Erythroblast (primary cell): ENCODE measurements at regions not wholly inside any gene's neighbourhood (a gene's known extent, or its start where the extent isn't known, plus 50 kb on each side); places are given as distances from the start of the nearest gene placed in this dataset.

ENCODE experiments used
- GATA1 ChIP-seq: IDR thresholded peaks from 2 replicates; pipeline ENCODE4 v1.6.1; 2011; ENCODE audit warnings: low read depth, mild to moderate bottlenecking, control low read depth, low read length, moderate library complexity
- POLR2A ChIP-seq: IDR thresholded peaks from 2 replicates; pipeline ENCODE4 v1.6.1; 2011; ENCODE audit warnings: mild to moderate bottlenecking, low read length

DNA sequence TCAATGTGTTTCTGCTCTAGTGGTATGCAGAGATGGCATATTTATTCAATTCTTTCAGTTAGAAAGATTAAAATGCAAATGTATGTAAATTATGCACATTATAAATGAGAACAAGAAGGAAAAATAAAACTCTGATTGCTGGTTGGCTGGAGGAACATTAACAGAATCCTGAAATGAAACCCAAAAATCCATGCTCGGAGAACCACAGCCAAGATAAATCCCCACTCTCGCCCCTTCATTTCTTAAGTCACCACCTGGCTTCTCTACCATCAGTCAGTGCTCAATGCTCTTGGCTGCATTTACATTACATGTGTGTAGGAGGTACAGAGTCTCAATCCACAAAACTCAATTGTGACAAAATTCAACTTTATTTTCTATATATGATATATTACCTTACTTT, 184.9 kb downstream of the TRIM36 start:
- TF ChIP-seq POLR2A (no peak), GATA1 (no peak)
